ENCODE measurements at regions not wholly inside any gene's neighbourhood (a gene's known extent, or its start where the extent isn't known, plus 50 kb on each side); places are given as distances from the start of the nearest gene placed in this dataset.

GRCh38 chr9:134227451-134228411, 63.4 kb upstream of the RNU6ATAC start:
- Histone ChIP-seq H3K27ac (peak overlapping the region in 1 of 5 donors; percentile 78), H3K27me3 (no peaks in the 10 kb centered on the region), H3K9me3 (replicated peaks in 1 of 3) (no peaks in the 10 kb centered on the region), H3K36me3 (replicated peaks in 1 of 2) (no peaks in the 10 kb centered on the region), H3K4me1 (replicated peaks in 1 of 2) (peaks cover 0 to 27% of the 10 kb centered on the region in 2 donors), H3K4me3 (no peak overlapping the region)
- TF ChIP-seq POLR2A (IDR thresholded peaks at IDR 0.05): no peak
- no peak for TF ChIP-seq CTCF (IDR thresholded peaks at IDR 0.05)
- intact Hi-C loops (cut with DNase I): no loop called here
- no peak for DNase-seq
- WGBS, 4 donors: 63 to 86% (median 76%) methylated on average over 11 to 27 of the region's 27 CpGs

GRCh38 chr9:134228649-134229048, 64.3 kb upstream of the RNU6ATAC start:
- Histone ChIP-seq H3K27me3 (no peaks in the 10 kb centered on the region), H3K9me3 (replicated peaks in 1 of 3) (no peaks in the 10 kb centered on the region), H3K4me1 (replicated peaks in 1 of 2) (peaks cover 0 to 23% of the 10 kb centered on the region in 2 donors), H3K4me3 (no peak overlapping the region), H3K27ac (no peak overlapping the region), H3K36me3 (replicated peaks in 1 of 2) (no peaks in the 10 kb centered on the region)
- TF ChIP-seq CTCF (IDR thresholded peaks at IDR 0.05) (no peak), POLR2A (IDR thresholded peaks at IDR 0.05) (no peak)
- intact Hi-C loops (cut with DNase I): no loop called here
- no peak for DNase-seq
- WGBS, 4 donors: 79 to 90% (median 82%) methylated on average over 5 to 8 of the region's 8 CpGs

- Histone ChIP-seq H3K36me3 (replicated peaks in 1 of 2) (no peaks in the 10 kb centered on the region), H3K27me3 (no peaks in the 10 kb centered on the region), H3K4me3 (no peak overlapping the region), H3K9me3 (replicated peaks in 1 of 3) (no peaks in the 10 kb centered on the region), H3K4me1 (replicated peaks in 1 of 2) (peaks cover 0 to 19% of the 10 kb centered on the region in 2 donors), H3K27ac (peak overlapping the region in 1 of 5 donors; percentile 82)
- intact Hi-C loops (cut with DNase I): no loop called here
- 91 to 97% (median 94%) methylated on average over 6 to 23 of the region's 23 CpGs for WGBS, 4 donors
- no peak for DNase-seq
- TF ChIP-seq POLR2A (IDR thresholded peaks at IDR 0.05): no peak
- no peak for TF ChIP-seq CTCF (IDR thresholded peaks at IDR 0.05)
These were observed 65.2 kb upstream of the RNU6ATAC start for GRCh38 chr9:134229466-134230091.
